Upper lobe of left lung (tissue), 6 donors: ENCODE measurements at regions not wholly inside any gene's neighbourhood (a gene's known extent, or its start where the extent isn't known, plus 50 kb on each side); places are given as distances from the start of the nearest gene placed in this dataset.
"Not testable (repeated sequence)": the region's sequence is repeated elsewhere in the genome, so short reads cannot be mapped to it uniquely, and the experiment has no call there.

Experiments
- ATAC-seq, 2 donors: fragments of 200-7000 bp; cut with Tn5 transposase; one replicate each; pipeline ENCODE4 v1.9.1; 2022; ENCODE audit warnings: mild to moderate bottlenecking in 2 of 2, moderate library complexity in 2 of 2; ENCODE audit not compliant: low FRiP score in 2 of 2
- DNase-seq, 2 donors: peaks; one replicate each; pipeline ENCODE4 v3.0.0-alpha.2; 2019 to 2020
- H3K27ac ChIP-seq, 4 donors: fragments of 200-600 bp; sonication (generic); one replicate each; pipeline ENCODE4 v1.5.1; 2016 to 2019
- H3K27me3 ChIP-seq, 4 donors: fragments of 200-600 bp; sonication (generic); one replicate each; pipeline ENCODE4 v1.5.1; 2017 to 2019
- H3K36me3 ChIP-seq, 4 donors: fragments of 200-600 bp; sonication (generic); one replicate each; pipeline ENCODE4 v1.5.1; 2016 to 2019
- H3K4me1 ChIP-seq, 4 donors: fragments of 200-600 bp; sonication (generic); one replicate each; pipeline ENCODE4 v1.5.1; 2018 to 2019
- H3K4me3 ChIP-seq, 4 donors: fragments of 200-600 bp; sonication (generic); one replicate each; pipeline ENCODE4 v1.5.1; 2017 to 2019; ENCODE audit warnings: mild to moderate bottlenecking in 2 of 4, moderate library complexity in 1 of 4
- H3K9me3 ChIP-seq, 4 donors: fragments of 200-600 bp; sonication (generic); one replicate each; pipeline ENCODE4 v1.5.1; 2018 to 2019
- CTCF ChIP-seq, 6 experiments: fragments of 450-650 bp in 4 of 6; fragments of 200-600 bp in 2 of 6; sonication (generic) in 2 of 6; IDR thresholded peaks; one replicate each; pipeline ENCODE4 v1.5.1; 2016 to 2019; ENCODE audit warnings: antibody characterized with exemption in 6 of 6
- EP300 ChIP-seq, 4 donors: sonication (generic); formaldehyde crosslinking; IDR thresholded peaks; one replicate each; pipeline ENCODE4 v1.5.1; 2017; ENCODE audit warnings: antibody characterized with exemption in 4 of 4, control low read depth in 2 of 4
- POLR2A ChIP-seq, 4 donors: fragments of 450-650 bp; IDR thresholded peaks; one replicate each; pipeline ENCODE4 v1.5.1; 2016 to 2017; ENCODE audit warnings: antibody characterized with exemption in 4 of 4, mild to moderate bottlenecking in 2 of 4
- POLR2AphosphoS5 ChIP-seq, 2 donors: sonication (generic); formaldehyde crosslinking; IDR thresholded peaks; one replicate each; pipeline ENCODE4 v1.5.1; 2017; ENCODE audit warnings: antibody characterized with exemption in 2 of 2
- WGBS, 2 donors: methylation state at CpG; one replicate each; pipeline ENCODE4 v1.1.5; 2017 to 2018; 5-methylcytosine and 5-hydroxymethylcytosine counted together
- donor health status: DM: no; HTN: no; CAD: no; lungs with moderate emphysema.
- donor health status: DM: no; HTN: yes; CAD: no; lungs with severe emphysema.

GRCh38 chr1:58946390-58946789 is 162.5 kb upstream of the JUN start:
- no peak for TF ChIP-seq CTCF (IDR thresholded peaks at IDR 0.05)
- no peak for TF ChIP-seq POLR2AphosphoS5 (IDR thresholded peaks at IDR 0.05)
- no peak for TF ChIP-seq EP300 (IDR thresholded peaks at IDR 0.05)
- TF ChIP-seq POLR2A (IDR thresholded peaks at IDR 0.05), result no peak
- Histone ChIP-seq H3K4me3 (no peak overlapping the region), H3K4me1 (peaks cover 0 to 13% (median 3%) of the 10 kb centered on the region in 4 donors), H3K9me3 (no peaks in the 10 kb centered on the region), H3K36me3 (no peaks in the 10 kb centered on the region), H3K27ac (no peak overlapping the region), H3K27me3 (no peaks in the 10 kb centered on the region)
- DNase-seq (no peak), ATAC-seq (no peak)
- WGBS, 2 donors, result 95 to 99% methylated on average over 4 of the region's 4 CpGs

- TF ChIP-seq POLR2A (IDR thresholded peaks at IDR 0.05) (no peak), EP300 (IDR thresholded peaks at IDR 0.05) (no peak), CTCF (IDR thresholded peaks at IDR 0.05) (no peak)
- Histone ChIP-seq H3K4me3 (no peak overlapping the region), H3K9me3 (no peaks in the 10 kb centered on the region), H3K27me3 (no peaks in the 10 kb centered on the region), H3K27ac (no peak overlapping the region), H3K4me1 (no peaks in the 10 kb centered on the region), H3K36me3 (no peaks in the 10 kb centered on the region)
- ATAC-seq (no peak), DNase-seq (no peak)
Measured at GRCh38 chr1:58948671-58949070, 164.8 kb upstream of the JUN start.

- no peak for DNase-seq
- H3K27ac ChIP-seq, result no peak overlapping the region
- H3K36me3 ChIP-seq, result no peaks in the 10 kb centered on the region
- H3K9me3 ChIP-seq, result no peaks in the 10 kb centered on the region
- H3K4me1 ChIP-seq, result no peaks in the 10 kb centered on the region
- no peak overlapping the region for H3K4me3 ChIP-seq
- TF ChIP-seq POLR2AphosphoS5 (IDR thresholded peaks at IDR 0.05) (no peak), POLR2A (IDR thresholded peaks at IDR 0.05) (no peak)
- no peak for ATAC-seq
- 95 to 96% methylated on average over 3 of the region's 3 CpGs for WGBS, 2 donors
- H3K27me3 ChIP-seq, result no peaks in the 10 kb centered on the region
Measured at GRCh38 chr1:58949551-58950220, 165.8 kb upstream of the JUN start.

GRCh38 chr1:58950897-58951296 is 167.1 kb upstream of the JUN start:
- H3K36me3 ChIP-seq, result no peaks in the 10 kb centered on the region
- no peaks in the 10 kb centered on the region for H3K9me3 ChIP-seq
- no peaks in the 10 kb centered on the region for H3K27me3 ChIP-seq
- no peak for TF ChIP-seq CTCF (IDR thresholded peaks at IDR 0.05)
- no peak for TF ChIP-seq POLR2AphosphoS5 (IDR thresholded peaks at IDR 0.05)
- TF ChIP-seq EP300 (IDR thresholded peaks at IDR 0.05), result no peak
- no peak for TF ChIP-seq POLR2A (IDR thresholded peaks at IDR 0.05)
- no peak for DNase-seq
- no peak for ATAC-seq
- WGBS, 2 donors, result 91 to 98% methylated on average over 7 of the region's 7 CpGs
- H3K4me1 ChIP-seq, result no peaks in the 10 kb centered on the region
- no peak overlapping the region for H3K27ac ChIP-seq
- H3K4me3 ChIP-seq, result no peak overlapping the region

- H3K36me3 ChIP-seq, H3K4me3 ChIP-seq, ATAC-seq, H3K4me1 ChIP-seq, H3K27ac ChIP-seq, H3K27me3 ChIP-seq, DNase-seq, H3K9me3 ChIP-seq: not testable (repeated sequence)
- 95 to 100% methylated on average over 1 of the region's 1 CpG for WGBS, 2 donors
Measured at GRCh38 chr1:58953951-58954350, 170.1 kb upstream of the JUN start.

GRCh38 chr1:58963287-58963686 is 179.4 kb upstream of the JUN start:
- ATAC-seq, H3K27ac ChIP-seq: not testable (repeated sequence)

More at GRCh38 chr1:58963287-58963686, 179.4 kb upstream of the JUN start:
- not testable (repeated sequence) for H3K36me3 ChIP-seq, H3K27me3 ChIP-seq, H3K9me3 ChIP-seq, H3K4me3 ChIP-seq, DNase-seq
- peaks cover 3 to 11% (median 8%) of the 10 kb centered on the region in 4 donors for H3K4me1 ChIP-seq
- WGBS, 2 donors, result 84 to 90% methylated on average over 2 of the region's 2 CpGs
